ENCODE measurements at regions not wholly inside any gene's neighbourhood (a gene's known extent, or its start where the extent isn't known, plus 50 kb on each side); places are given as distances from the start of the nearest gene placed in this dataset.

DNA sequence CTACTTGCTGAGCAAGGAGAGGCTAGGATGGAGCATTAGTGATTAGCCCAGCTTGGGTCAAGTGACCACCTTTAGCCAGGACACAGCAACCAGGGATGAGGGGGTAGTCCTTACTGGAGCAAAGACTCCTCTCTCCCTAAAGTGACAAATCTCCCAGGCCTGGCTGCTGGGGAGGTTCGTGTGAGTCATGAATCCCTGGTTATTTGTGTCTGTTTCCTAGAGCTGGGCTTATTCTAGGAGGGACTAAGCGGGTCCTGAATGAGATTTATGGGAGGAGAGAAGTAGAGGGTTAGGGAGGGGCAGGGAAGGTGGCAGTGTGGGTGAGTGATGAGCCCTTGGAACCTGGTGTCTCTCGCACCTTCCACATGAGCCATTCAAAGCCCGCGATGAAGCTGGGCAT, 487.3 kb downstream of the TSHZ3 start:
- TF ChIP-seq GABPA (IDR thresholded peaks at IDR 0.05; ENCODE audit: low read depth) (no peak), CTCF (IDR thresholded peaks at IDR 0.05; ENCODE audit: insufficient read depth, low read length) (no peak), POLR2AphosphoS5 (IDR thresholded peaks at IDR 0.05; ENCODE audit: low read depth) (no peak)
